SK-N-SH (cell line): ENCODE measurements at regions not wholly inside any gene's neighbourhood (a gene's known extent, or its start where the extent isn't known, plus 50 kb on each side); places are given as distances from the start of the nearest gene placed in this dataset.

Experiments
- CTCF ChIA-PET: fragments of 300-600, 350-600 bp; formaldehyde crosslinking; extraction: SDS; loops from one replicate; lab custom pipeline; 2021; lab: Yijun Ruan, JAX
- POLR2A ChIA-PET: fragments of 350-600 bp; sonication (Branson Sonifier 250); formaldehyde crosslinking; extraction: SDS; loops from one replicate; lab custom pipeline; 2020; ENCODE audit warnings: antibody characterized with exemption, inconsistent platforms; lab: Yijun Ruan, JAX
- DNase-seq: peaks from one replicate; pipeline ENCODE4 v3.0.0; 2012
- H2AFZ ChIP-seq: fragments of 200-600 bp; sonication (generic); 2 replicates; pipeline ENCODE4 v1.8.1; 2016; ENCODE audit warnings: antibody characterized with exemption, mild to moderate bottlenecking, low read depth
- H3F3A ChIP-seq: fragments of 200-600 bp; sonication (generic); replicated peaks from 2 replicates; pipeline ENCODE3; 2016; ENCODE audit warnings: antibody characterized with exemption, mild to moderate bottlenecking; ENCODE audit not compliant: insufficient read depth
- H3K27ac ChIP-seq, 2 experiments: fragments of 200-500 bp in 1 of 2; fragments of 200-600 bp in 1 of 2; sonication (Bioruptor generic) in 1 of 2; sonication (generic), shearing (Covaris generic) in 1 of 2; 2 replicates each; pipeline versions ENCODE4 v1.5.1 to v1.6.1; 2014 to 2016; ENCODE audit warnings: low read depth in 2 of 2, inconsistent platforms in 1 of 2, low read length in 1 of 2, mild to moderate bottlenecking in 1 of 2, mixed read lengths in 1 of 2
- H3K27me3 ChIP-seq: fragments of 200-600 bp; sonication (generic), shearing (Covaris generic); 2 replicates; pipeline ENCODE4 v1.6.1; 2016; ENCODE audit warnings: mixed run types; ENCODE audit not compliant: insufficient read depth
- H3K36me3 ChIP-seq, 2 experiments: fragments of 200-500 bp in 1 of 2; fragments of 200-600 bp in 1 of 2; sonication (Bioruptor generic) in 1 of 2; sonication (generic) in 1 of 2; replicated peaks in 1 of 2; 2 replicates each; pipeline versions ENCODE3 to v1.5.1; 2014 to 2016; ENCODE audit warnings: low read length in 1 of 2, mild to moderate bottlenecking in 1 of 2; ENCODE audit not compliant: insufficient read depth in 2 of 2, control insufficient read depth in 1 of 2
- H3K4me1 ChIP-seq, 2 experiments: fragments of 200-500 bp in 1 of 2; fragments of 200-600 bp in 1 of 2; sonication (Bioruptor generic) in 1 of 2; sonication (generic), shearing (Covaris generic) in 1 of 2; 2 replicates each; pipeline versions ENCODE4 v1.5.1 to v1.6.1; 2014 to 2016; ENCODE audit warnings: low read depth in 1 of 2, low read length in 1 of 2, mixed run types in 1 of 2; ENCODE audit not compliant: insufficient read depth in 2 of 2, control insufficient read depth in 1 of 2
- H3K4me2 ChIP-seq: fragments of 200-600 bp; sonication (generic), shearing (Covaris generic); 2 replicates; pipeline ENCODE4 v1.6.1; 2017; ENCODE audit warnings: mixed run types
- H3K4me3 ChIP-seq, 2 experiments: fragments of 200-500 bp in 1 of 2; fragments of 200-600 bp in 1 of 2; sonication (Bioruptor generic) in 1 of 2; sonication (generic), shearing (Covaris generic) in 1 of 2; 2 replicates each; pipeline versions ENCODE4 v1.5.1 to v1.8.1; 2014 to 2016; ENCODE audit warnings: low read depth in 2 of 2, inconsistent platforms in 1 of 2, low read length in 1 of 2, mild to moderate bottlenecking in 1 of 2, mixed read lengths in 1 of 2, moderate library complexity in 1 of 2
- H3K79me2 ChIP-seq: fragments of 200-600 bp; sonication (generic); 2 replicates; pipeline ENCODE4 v1.8.1; 2017; ENCODE audit warnings: mild to moderate bottlenecking; ENCODE audit not compliant: insufficient read depth
- H3K9ac ChIP-seq: fragments of 200-600 bp; sonication (generic); 2 replicates; pipeline ENCODE4 v1.6.1; 2017; ENCODE audit warnings: mixed run types
- H3K9me2 ChIP-seq: fragments of 200-600 bp; sonication (generic); 2 replicates; pipeline ENCODE4 v1.6.1; 2017; ENCODE audit warnings: mixed run types
- H3K9me3 ChIP-seq: fragments of 200-600 bp; sonication (generic); 2 replicates; pipeline ENCODE4 v1.6.1; 2017; ENCODE audit warnings: mixed run types, mild to moderate bottlenecking, moderate library complexity
- H4K20me1 ChIP-seq: fragments of 200-600 bp; sonication (generic); 2 replicates; pipeline ENCODE4 v1.6.1; 2017; ENCODE audit warnings: mild to moderate bottlenecking, mixed run types; ENCODE audit not compliant: insufficient read depth
- ELF1 ChIP-seq: IDR thresholded peaks from 2 replicates; pipeline ENCODE4 v1.4.0; 2012
- EP300 ChIP-seq, 2 experiments: IDR thresholded peaks; 2 replicates each; pipeline versions ENCODE4 v1.4.0 to v1.6.1; 2012; ENCODE audit warnings: borderline replicate concordance in 1 of 2, low read depth in 1 of 2, low read length in 1 of 2
- EZH2phosphoT487 ChIP-seq: fragments of 200-600 bp; sonication (generic); IDR thresholded peaks from 2 replicates; pipeline ENCODE4 v1.6.1; 2017; ENCODE audit warnings: low read depth, mixed run types, mild to moderate bottlenecking, antibody characterized with exemption, moderate library complexity, borderline replicate concordance
- FOSL2 ChIP-seq: IDR thresholded peaks from 2 replicates; pipeline ENCODE4 v1.4.0; 2012; ENCODE audit warnings: low read depth, mild to moderate bottlenecking, moderate library complexity, borderline replicate concordance
- GABPA ChIP-seq: IDR thresholded peaks from 2 replicates; pipeline ENCODE4 v1.4.0; 2012; ENCODE audit warnings: low read depth, mild to moderate bottlenecking
- IRF3 ChIP-seq: fragments of 150-350 bp; IDR thresholded peaks from 2 replicates; pipeline ENCODE4 v1.6.1; 2016; ENCODE audit warnings: mild to moderate bottlenecking, low read depth, low read length
- JUND ChIP-seq: IDR thresholded peaks from 2 replicates; pipeline ENCODE4 v1.4.0; 2012
- NFIC ChIP-seq: IDR thresholded peaks from 2 replicates; pipeline ENCODE4 v1.4.0; 2012; ENCODE audit warnings: borderline replicate concordance
- NRF1 ChIP-seq: IDR thresholded peaks from 2 replicates; pipeline ENCODE4 v1.6.1; 2012; ENCODE audit warnings: low read depth, mild to moderate bottlenecking, low read length
- RAD21 ChIP-seq: IDR thresholded peaks from 2 replicates; pipeline ENCODE4 v1.6.1; 2012; ENCODE audit warnings: mild to moderate bottlenecking, low read length
- SIN3A ChIP-seq: IDR thresholded peaks from 2 replicates; pipeline ENCODE4 v1.6.1; 2012; ENCODE audit warnings: low read depth, mild to moderate bottlenecking, low read length, moderate library complexity, borderline replicate concordance
- TCF12 ChIP-seq: IDR thresholded peaks from 2 replicates; pipeline ENCODE4 v1.4.0; 2012
- TEAD4 ChIP-seq: IDR thresholded peaks from 2 replicates; pipeline ENCODE4 v1.4.0; 2012; ENCODE audit warnings: mild to moderate bottlenecking, borderline replicate concordance; ENCODE audit not compliant: insufficient read depth
- USF2 ChIP-seq: fragments of 150-350 bp; IDR thresholded peaks from 2 replicates; pipeline ENCODE4 v1.6.1; 2017; ENCODE audit warnings: antibody characterized with exemption, low read length, low read depth, borderline replicate concordance
- YY1 ChIP-seq: IDR thresholded peaks from 2 replicates; pipeline ENCODE4 v1.4.0; 2012; ENCODE audit warnings: low read depth, mild to moderate bottlenecking
- WGBS: methylation state at CpG from one replicate; pipeline ENCODE4 v1.1.6; 2017; ENCODE audit warnings: low lambda C conversion rate; 5-methylcytosine and 5-hydroxymethylcytosine counted together
- TF ChIP-seq, protein P1 (sequence below): IDR thresholded peaks from 2 replicates; pipeline ENCODE4 v1.4.0; 2012; ENCODE audit warnings: low read depth
- TF ChIP-seq, protein P2 (sequence below): IDR thresholded peaks from 2 replicates; pipeline ENCODE4 v1.4.0; 2012; ENCODE audit warnings: low read depth, borderline replicate concordance

- no peaks in the 10 kb centered on the region for H4K20me1 ChIP-seq
- ChIA-PET POLR2A (no interaction called here), CTCF (no interaction called here)
- whole genome bisulfite sequencing: 29% methylated on average over 8 of the region's 8 CpGs
- H3K79me2 ChIP-seq: no peaks in the 10 kb centered on the region
- no peaks in the 10 kb centered on the region for H3K9me3 ChIP-seq
- DNase-seq: no peak
- H3K27me3 ChIP-seq: no peaks in the 10 kb centered on the region
- TF ChIP-seq EZH2phosphoT487: no peak
- TF ChIP-seq TEAD4: no peak
- TF ChIP-seq, protein P1, sequence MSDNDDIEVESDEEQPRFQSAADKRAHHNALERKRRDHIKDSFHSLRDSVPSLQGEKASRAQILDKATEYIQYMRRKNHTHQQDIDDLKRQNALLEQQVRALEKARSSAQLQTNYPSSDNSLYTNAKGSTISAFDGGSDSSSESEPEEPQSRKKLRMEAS: no peak
- no peak for TF ChIP-seq ELF1
- TF ChIP-seq, protein P2, sequence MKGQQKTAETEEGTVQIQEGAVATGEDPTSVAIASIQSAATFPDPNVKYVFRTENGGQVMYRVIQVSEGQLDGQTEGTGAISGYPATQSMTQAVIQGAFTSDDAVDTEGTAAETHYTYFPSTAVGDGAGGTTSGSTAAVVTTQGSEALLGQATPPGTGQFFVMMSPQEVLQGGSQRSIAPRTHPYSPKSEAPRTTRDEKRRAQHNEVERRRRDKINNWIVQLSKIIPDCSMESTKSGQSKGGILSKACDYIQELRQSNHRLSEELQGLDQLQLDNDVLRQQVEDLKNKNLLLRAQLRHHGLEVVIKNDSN: no peak
- no peak for TF ChIP-seq GABPA
- no peak for TF ChIP-seq USF2
- no peak for TF ChIP-seq NFIC
- TF ChIP-seq IRF3: no peak
- no peak for TF ChIP-seq RAD21
- no peak for TF ChIP-seq FOSL2
- TF ChIP-seq EP300 (IDR thresholded peaks at IDR 0.05; ENCODE audit: borderline replicate concordance in 1 of 2, low read depth in 1 of 2, low read length in 1 of 2): no peak
- TF ChIP-seq TCF12: no peak
- TF ChIP-seq YY1: no peak
- TF ChIP-seq SIN3A: no peak
- TF ChIP-seq NRF1: no peak
- no peak for TF ChIP-seq JUND
- no peaks in the 10 kb centered on the region for H3K4me1 ChIP-seq
- H3K9me2 ChIP-seq: no peaks in the 10 kb centered on the region
- no peak overlapping the region for H3K9ac ChIP-seq
- no peak overlapping the region for H3K4me2 ChIP-seq
- H3K27ac ChIP-seq: no peak overlapping the region
- no peak overlapping the region for H3K4me3 ChIP-seq
- no peak overlapping the region for H2AFZ ChIP-seq
- no peaks in the 10 kb centered on the region for H3K36me3 ChIP-seq
- H3F3A ChIP-seq: no peaks in the 10 kb centered on the region
Measured at GRCh38 chr16:9542165-9542755, 450.8 kb downstream of the HAPSTR1 start.
